Uterus (tissue), 2 donors: ENCODE measurements at regions not wholly inside any gene's neighbourhood (a gene's known extent, or its start where the extent isn't known, plus 50 kb on each side); places are given as distances from the start of the nearest gene placed in this dataset.

Source experiments
- POLR2A ChIP-seq, 2 donors: fragments of 450-650 bp; IDR thresholded peaks; one replicate each; pipeline ENCODE4 v1.6.1; 2016; ENCODE audit warnings: antibody characterized with exemption in 2 of 2, mild to moderate bottlenecking in 1 of 2, moderate library complexity in 1 of 2
- TF ChIP-seq, protein P1 (sequence below), 4 experiments: fragments of 200-600 bp in 2 of 4; fragments of 450-650 bp in 2 of 4; sonication (generic) in 2 of 4; IDR thresholded peaks; one replicate each; pipeline ENCODE4 v1.5.1; 2016 to 2019; ENCODE audit warnings: antibody characterized with exemption in 4 of 4, mild to moderate bottlenecking in 2 of 4, moderate library complexity in 1 of 4

DNA sequence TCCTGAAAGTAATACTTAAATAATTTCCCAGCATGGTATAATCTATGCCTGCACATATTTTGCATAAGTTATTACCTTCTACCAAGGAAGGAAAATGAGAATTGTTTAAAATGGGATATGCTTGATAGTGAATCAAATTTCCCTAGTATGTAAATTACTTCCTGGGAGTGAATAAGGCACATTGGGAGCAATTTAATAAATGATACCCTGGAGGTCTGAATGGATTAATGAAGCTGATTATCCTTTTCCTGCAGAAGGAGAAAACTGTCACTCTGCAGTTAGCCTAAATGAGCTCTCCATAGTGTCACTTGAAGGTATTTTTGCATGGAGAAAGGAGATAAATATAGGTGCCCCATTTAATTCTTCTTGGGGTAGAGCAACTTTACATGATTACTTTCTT, 2212.0 kb downstream of the PCDH7 start:
- TF ChIP-seq, protein P1, sequence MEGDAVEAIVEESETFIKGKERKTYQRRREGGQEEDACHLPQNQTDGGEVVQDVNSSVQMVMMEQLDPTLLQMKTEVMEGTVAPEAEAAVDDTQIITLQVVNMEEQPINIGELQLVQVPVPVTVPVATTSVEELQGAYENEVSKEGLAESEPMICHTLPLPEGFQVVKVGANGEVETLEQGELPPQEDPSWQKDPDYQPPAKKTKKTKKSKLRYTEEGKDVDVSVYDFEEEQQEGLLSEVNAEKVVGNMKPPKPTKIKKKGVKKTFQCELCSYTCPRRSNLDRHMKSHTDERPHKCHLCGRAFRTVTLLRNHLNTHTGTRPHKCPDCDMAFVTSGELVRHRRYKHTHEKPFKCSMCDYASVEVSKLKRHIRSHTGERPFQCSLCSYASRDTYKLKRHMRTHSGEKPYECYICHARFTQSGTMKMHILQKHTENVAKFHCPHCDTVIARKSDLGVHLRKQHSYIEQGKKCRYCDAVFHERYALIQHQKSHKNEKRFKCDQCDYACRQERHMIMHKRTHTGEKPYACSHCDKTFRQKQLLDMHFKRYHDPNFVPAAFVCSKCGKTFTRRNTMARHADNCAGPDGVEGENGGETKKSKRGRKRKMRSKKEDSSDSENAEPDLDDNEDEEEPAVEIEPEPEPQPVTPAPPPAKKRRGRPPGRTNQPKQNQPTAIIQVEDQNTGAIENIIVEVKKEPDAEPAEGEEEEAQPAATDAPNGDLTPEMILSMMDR (IDR thresholded peaks at IDR 0.05): no peak
- TF ChIP-seq POLR2A (IDR thresholded peaks at IDR 0.05): no peak
